PC-9 (cell line): ENCODE measurements at regions not wholly inside any gene's neighbourhood (a gene's known extent, or its start where the extent isn't known, plus 50 kb on each side); places are given as distances from the start of the nearest gene placed in this dataset.

Experiments
- BruUV-seq: library from RNA; stranded (reverse); fragments of 400-500 nt; replicated peaks from 2 replicates; lab custom pipeline; 2021; lab: Mats Ljungman, UMichigan
- CTCF ChIA-PET: fragments of 300-600 bp; sonication (Branson Sonifier 250); formaldehyde crosslinking; loops from one replicate; lab custom pipeline; 2022; ENCODE audit warnings: antibody characterized with exemption; lab: Charles Lee
- POLR2A ChIA-PET: fragments of 300-600 bp; sonication (Branson Sonifier 250); formaldehyde crosslinking; loops from one replicate; lab custom pipeline; 2022; ENCODE audit warnings: antibody characterized with exemption; ENCODE audit not compliant: unreplicated experiment; lab: Charles Lee
- DNase-seq, 2 experiments: peaks; one replicate each; pipeline versions ENCODE4 v3.0.0 to v3.0.0-alpha.2; 2015 to 2022; ENCODE audit warnings: mixed read lengths in 1 of 2
- H2AFZ ChIP-seq: fragments of 200-600 bp; sonication (generic); 2 replicates; pipeline ENCODE4 v1.8.1; 2017; ENCODE audit warnings: antibody characterized with exemption
- H3F3A ChIP-seq: fragments of 200-600 bp; sonication (generic); 2 replicates; pipeline ENCODE4 v1.8.1; 2017; ENCODE audit warnings: antibody characterized with exemption, mild to moderate bottlenecking, low read depth; ENCODE audit not compliant: insufficient read depth
- H3K27ac ChIP-seq: fragments of 200-600 bp; sonication (generic); 2 replicates; pipeline ENCODE4 v1.6.1; 2016; ENCODE audit warnings: mixed run types
- H3K27me3 ChIP-seq: fragments of 200-600 bp; sonication (generic); 2 replicates; pipeline ENCODE4 v1.6.1; 2016; ENCODE audit warnings: low read depth, mixed run types; ENCODE audit not compliant: insufficient read depth
- H3K36me3 ChIP-seq: fragments of 200-600 bp; sonication (generic); 2 replicates; pipeline ENCODE4 v1.6.1; 2016; ENCODE audit warnings: low read depth, mixed run types
- H3K4me1 ChIP-seq: fragments of 200-600 bp; sonication (generic); replicated peaks from 2 replicates; pipeline ENCODE4 v1.6.1; 2016; ENCODE audit warnings: mixed run types; ENCODE audit not compliant: insufficient read depth
- H3K4me2 ChIP-seq: fragments of 200-600 bp; sonication (generic); 2 replicates; pipeline ENCODE4 v1.6.1; 2017; ENCODE audit warnings: mixed run types
- H3K4me3 ChIP-seq: fragments of 200-600 bp; sonication (generic); 2 replicates; pipeline ENCODE4 v1.6.1; 2016; ENCODE audit warnings: mixed run types
- H3K79me2 ChIP-seq: fragments of 200-600 bp; sonication (generic); 2 replicates; pipeline ENCODE4 v1.6.1; 2017; ENCODE audit warnings: low read depth, mixed run types
- H3K9me2 ChIP-seq: fragments of 200-600 bp; sonication (generic); 2 replicates; pipeline ENCODE4 v1.8.1; 2017; ENCODE audit warnings: mild to moderate bottlenecking; ENCODE audit not compliant: insufficient read depth
- H3K9me3 ChIP-seq: fragments of 200-600 bp; sonication (generic); 2 replicates; pipeline ENCODE4 v1.8.1; 2016; ENCODE audit warnings: low read depth; ENCODE audit not compliant: insufficient read depth
- H4K20me1 ChIP-seq: fragments of 200-600 bp; sonication (generic); 2 replicates; pipeline ENCODE4 v1.8.1; 2017; ENCODE audit not compliant: insufficient read depth
- EZH2 ChIP-seq: fragments of 200-600 bp; sonication (generic); IDR thresholded peaks from 2 replicates; pipeline ENCODE4 v1.8.0; 2017; ENCODE audit warnings: antibody characterized with exemption, low read depth
- intact Hi-C: fragments of 100-400 bp; cut with micrococcal nuclease; formaldehyde crosslinking; loops from one replicate; pipeline ENCODE4 v1.10.0; 2022; ENCODE audit not compliant: unreplicated experiment
- TF ChIP-seq, protein P1 (sequence below): fragments of 200-600 bp; sonication (generic); conservative IDR thresholded peaks from 2 replicates; pipeline ENCODE4 v1.6.1; 2017; ENCODE audit warnings: mixed run types, antibody characterized with exemption, mild to moderate bottlenecking, moderate library complexity

DNA sequence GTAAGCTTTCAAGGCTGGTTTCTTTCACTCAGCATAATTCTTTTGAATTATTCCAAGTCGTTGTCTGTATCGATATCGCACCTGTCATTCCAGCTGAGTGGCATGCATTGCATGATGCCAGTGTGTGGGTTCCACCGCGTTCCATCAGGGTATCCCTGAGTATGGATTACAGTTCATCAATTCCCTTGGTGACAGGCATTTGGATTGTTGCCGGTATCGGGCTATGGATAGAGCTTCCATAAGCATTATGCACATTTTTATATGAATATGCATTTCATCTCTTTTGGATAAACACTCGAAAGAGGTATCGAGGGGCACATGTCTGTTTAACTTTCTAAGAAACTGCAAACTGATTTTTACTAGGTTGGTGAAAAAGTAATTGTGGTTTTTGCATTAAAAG lies 698.8 kb downstream of the BRD1 start:
- no peak overlapping the region for H3K27ac ChIP-seq
- DNase-seq: no peak
- BruUV-seq: no TSS peak
- no peaks in the 10 kb centered on the region for H3K79me2 ChIP-seq
- no peak overlapping the region for H3K4me2 ChIP-seq
- intact Hi-C loops: no loop called here
- no peak overlapping the region for H2AFZ ChIP-seq
- no peaks in the 10 kb centered on the region for H4K20me1 ChIP-seq
- ChIA-PET POLR2A (no interaction called here), CTCF (no interaction called here)
- H3K4me3 ChIP-seq: no peak overlapping the region
- peaks cover 74% of the 10 kb centered on the region for H3K27me3 ChIP-seq
- H3F3A ChIP-seq: no peaks in the 10 kb centered on the region
- H3K9me3 ChIP-seq: no peaks in the 10 kb centered on the region
- no peaks in the 10 kb centered on the region for H3K36me3 ChIP-seq
- H3K4me1 ChIP-seq: no peaks in the 10 kb centered on the region
- H3K9me2 ChIP-seq: no peaks in the 10 kb centered on the region
- TF ChIP-seq EZH2: no peak
- TF ChIP-seq, protein P1, sequence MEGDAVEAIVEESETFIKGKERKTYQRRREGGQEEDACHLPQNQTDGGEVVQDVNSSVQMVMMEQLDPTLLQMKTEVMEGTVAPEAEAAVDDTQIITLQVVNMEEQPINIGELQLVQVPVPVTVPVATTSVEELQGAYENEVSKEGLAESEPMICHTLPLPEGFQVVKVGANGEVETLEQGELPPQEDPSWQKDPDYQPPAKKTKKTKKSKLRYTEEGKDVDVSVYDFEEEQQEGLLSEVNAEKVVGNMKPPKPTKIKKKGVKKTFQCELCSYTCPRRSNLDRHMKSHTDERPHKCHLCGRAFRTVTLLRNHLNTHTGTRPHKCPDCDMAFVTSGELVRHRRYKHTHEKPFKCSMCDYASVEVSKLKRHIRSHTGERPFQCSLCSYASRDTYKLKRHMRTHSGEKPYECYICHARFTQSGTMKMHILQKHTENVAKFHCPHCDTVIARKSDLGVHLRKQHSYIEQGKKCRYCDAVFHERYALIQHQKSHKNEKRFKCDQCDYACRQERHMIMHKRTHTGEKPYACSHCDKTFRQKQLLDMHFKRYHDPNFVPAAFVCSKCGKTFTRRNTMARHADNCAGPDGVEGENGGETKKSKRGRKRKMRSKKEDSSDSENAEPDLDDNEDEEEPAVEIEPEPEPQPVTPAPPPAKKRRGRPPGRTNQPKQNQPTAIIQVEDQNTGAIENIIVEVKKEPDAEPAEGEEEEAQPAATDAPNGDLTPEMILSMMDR: no peak

DNA sequence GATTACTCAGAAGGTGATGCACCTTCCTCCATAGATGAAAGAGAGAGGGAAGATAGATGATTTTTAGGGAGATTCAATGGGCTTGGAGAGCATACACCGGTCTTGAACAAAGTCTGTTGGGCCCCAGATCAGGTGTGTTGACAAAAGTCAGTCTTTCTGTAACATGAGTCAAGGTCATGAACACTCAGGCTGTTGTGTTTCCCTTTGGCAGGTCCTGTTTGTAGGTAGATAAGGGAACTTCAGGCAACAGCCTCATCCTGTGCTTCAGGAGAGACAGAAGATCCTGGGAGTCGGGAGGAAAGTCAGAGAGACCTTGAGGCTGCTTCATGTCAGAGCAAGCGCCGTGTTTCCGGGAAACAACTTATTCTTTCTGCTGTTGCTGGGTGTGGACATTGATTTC lies 703.1 kb downstream of the BRD1 start:
- H2AFZ ChIP-seq: no peak overlapping the region
- H3K4me1 ChIP-seq: no peaks in the 10 kb centered on the region
- POLR2A ChIA-PET: no interaction called here
- no peaks in the 10 kb centered on the region for H3F3A ChIP-seq
- no peaks in the 10 kb centered on the region for H3K36me3 ChIP-seq
- H3K4me2 ChIP-seq: no peak overlapping the region
- H3K4me3 ChIP-seq: no peak overlapping the region
- H3K9me3 ChIP-seq: no peaks in the 10 kb centered on the region
- H3K9me2 ChIP-seq: no peaks in the 10 kb centered on the region
- peaks cover 70% of the 10 kb centered on the region for H3K27me3 ChIP-seq
- intact Hi-C loops: no loop called here
- H3K27ac ChIP-seq: no peak overlapping the region
- CTCF ChIA-PET: no interaction called here
- no peak for TF ChIP-seq EZH2
- TF ChIP-seq, protein P1: no peak
- BruUV-seq: no TSS peak
- no peaks in the 10 kb centered on the region for H4K20me1 ChIP-seq
- H3K79me2 ChIP-seq: no peaks in the 10 kb centered on the region
- DNase-seq: no peak

DNA sequence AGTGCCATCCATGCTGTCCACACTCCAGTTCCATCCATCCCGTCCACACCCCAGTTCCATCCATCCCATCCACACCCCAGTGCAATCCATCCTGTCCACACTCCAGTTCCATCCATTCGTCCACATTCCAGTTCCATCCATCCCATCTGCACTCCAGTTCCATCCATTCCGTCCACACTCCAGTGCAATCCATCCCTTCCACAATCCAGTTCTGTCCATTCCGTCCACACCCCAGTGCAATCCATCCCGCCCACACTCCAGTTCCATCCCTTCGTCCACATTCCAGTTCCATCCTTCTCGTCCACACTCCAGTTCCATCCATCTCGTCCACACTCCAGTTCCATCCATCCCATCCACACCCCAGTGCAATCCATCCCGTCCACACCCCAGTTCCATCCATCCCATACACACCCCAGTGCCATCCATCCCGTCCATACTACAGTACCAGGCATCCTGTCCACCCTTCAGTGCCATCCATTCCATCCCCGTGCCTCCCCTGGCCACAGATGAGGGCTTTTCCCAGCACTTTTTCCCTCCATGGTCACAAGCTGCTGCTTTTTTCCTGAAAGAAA lies 704.0 kb downstream of the BRD1 start:
- CTCF ChIA-PET: no interaction called here
- Histone ChIP-seq H4K20me1 (no peaks in the 10 kb centered on the region), H3K4me3 (no peak overlapping the region), H3F3A (no peaks in the 10 kb centered on the region), H3K9me2 (no peaks in the 10 kb centered on the region), H3K27me3 (peaks cover 74% of the 10 kb centered on the region), H3K4me1 (no peaks in the 10 kb centered on the region), H3K9me3 (no peaks in the 10 kb centered on the region), H3K79me2 (no peaks in the 10 kb centered on the region), H3K27ac (no peak overlapping the region), H3K36me3 (no peaks in the 10 kb centered on the region), H3K4me2 (no peak overlapping the region), H2AFZ (no peak overlapping the region)
- intact Hi-C loops: no loop called here
- TF ChIP-seq EZH2: no peak
- TF ChIP-seq, protein P1: no peak
- BruUV-seq: no TSS peak
- no peak for DNase-seq
- POLR2A ChIA-PET: no interaction called here
